Naive B cell (primary cell): ENCODE measurements at regions not wholly inside any gene's neighbourhood (a gene's known extent, or its start where the extent isn't known, plus 50 kb on each side); places are given as distances from the start of the nearest gene placed in this dataset.
A peak's percentile ranks its signal among the peaks of the same experiment; 100 is the strongest.
"Not testable (repeated sequence)": the region's sequence is repeated elsewhere in the genome, so short reads cannot be mapped to it uniquely, and the experiment has no call there.

ENCODE experiments used
- ATAC-seq, 2 donors: fragments of 150-1000 bp; cut with Tn5 transposase; 2 replicates each; pipeline ENCODE4 v1.10.0; 2021; ENCODE audit warnings: low read depth in 2 of 2, mild to moderate bottlenecking in 2 of 2, moderate library complexity in 2 of 2
- DNase-seq: peaks from one replicate; pipeline ENCODE4 v3.0.0; 2022
- H3K27ac Mint-ChIP-seq, 6 donors: one replicate each; pipeline ENCODE4 v1.8.0; 2020 to 2022; ENCODE audit warnings: mild to moderate bottlenecking in 6 of 6, mixed read lengths in 6 of 6, moderate library complexity in 5 of 6, inconsistent platforms in 2 of 6
- H3K27me3 Mint-ChIP-seq, 3 donors: one replicate each; pipeline ENCODE4 v1.8.0; 2021 to 2022; ENCODE audit warnings: mixed read lengths in 3 of 3, mild to moderate bottlenecking in 1 of 3
- H3K36me3 Mint-ChIP-seq, 2 donors: one replicate each; pipeline ENCODE4 v1.8.0; 2020 to 2022; ENCODE audit warnings: mixed read lengths in 2 of 2, inconsistent platforms in 1 of 2, mild to moderate bottlenecking in 1 of 2
- H3K4me1 Mint-ChIP-seq, 3 donors: one replicate each; pipeline ENCODE4 v1.8.0; 2020 to 2022; ENCODE audit warnings: mixed read lengths in 3 of 3, inconsistent platforms in 1 of 3, mild to moderate bottlenecking in 1 of 3, moderate library complexity in 1 of 3
- H3K4me3 Mint-ChIP-seq, 8 donors: one replicate each; pipeline ENCODE4 v1.8.0; 2020 to 2022; ENCODE audit warnings: mild to moderate bottlenecking in 8 of 8, mixed read lengths in 8 of 8, moderate library complexity in 8 of 8, inconsistent platforms in 2 of 8
- H3K9me3 Mint-ChIP-seq, 7 donors: one replicate each; pipeline ENCODE4 v1.8.0; 2020 to 2022; ENCODE audit warnings: mixed read lengths in 7 of 7, mild to moderate bottlenecking in 5 of 7, inconsistent platforms in 2 of 7, moderate library complexity in 1 of 7

DNA sequence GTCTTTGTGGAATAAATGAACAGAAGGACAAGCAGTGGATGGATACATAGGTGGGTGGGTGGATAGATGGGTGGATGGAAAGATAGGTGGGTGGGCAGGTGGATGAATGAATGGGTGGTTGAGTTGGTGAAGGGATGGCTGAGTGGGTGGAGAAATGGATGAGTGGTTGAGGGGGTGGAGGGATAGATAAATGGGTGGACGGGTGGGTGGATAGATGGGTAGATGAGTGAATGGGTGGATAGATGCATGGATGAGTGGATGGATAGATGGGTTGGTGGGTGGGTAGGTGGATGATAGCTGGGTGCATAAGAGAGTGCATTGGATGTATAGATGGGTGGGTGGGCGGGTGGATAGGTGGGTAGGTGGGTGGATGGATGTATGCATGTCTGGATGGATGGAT is 63.5 kb downstream of the UNC93B1 start:
- H3K27ac Mint-ChIP-seq, DNase-seq: not testable (repeated sequence)

DNA sequence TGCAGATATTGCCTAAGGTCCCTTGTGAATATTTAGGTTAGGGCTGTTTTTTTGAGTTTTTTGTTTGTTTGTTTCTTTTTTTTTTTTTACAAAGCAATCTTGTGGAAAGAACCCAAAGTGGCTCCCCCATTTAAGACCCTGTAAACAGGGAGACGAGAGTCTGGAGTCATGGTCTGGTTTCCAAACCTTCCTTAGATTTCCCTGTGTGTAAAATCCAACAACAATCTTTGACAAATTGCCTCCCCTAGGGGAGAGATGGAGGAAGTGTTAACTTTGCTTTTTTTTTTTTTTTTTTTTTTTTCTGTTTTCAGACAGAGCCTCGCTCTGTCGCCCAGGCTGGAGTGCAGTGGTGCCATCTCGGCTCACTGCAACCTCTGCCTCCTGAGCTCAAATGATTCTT is 64.9 kb downstream of the UNC93B1 start:
- H3K4me3 Mint-ChIP-seq, DNase-seq, H3K27ac Mint-ChIP-seq, H3K4me1 Mint-ChIP-seq, ATAC-seq, H3K36me3 Mint-ChIP-seq, H3K9me3 Mint-ChIP-seq: not testable (repeated sequence)
- H3K27me3 Mint-ChIP-seq, result peaks cover 7 to 34% (median 10%) of the 10 kb centered on the region in 3 donors

More for the DNA sequence above, 63.5 kb downstream of the UNC93B1 start:
- H3K9me3 Mint-ChIP-seq, H3K4me1 Mint-ChIP-seq, H3K4me3 Mint-ChIP-seq, ATAC-seq, H3K36me3 Mint-ChIP-seq: not testable (repeated sequence)
- H3K27me3 Mint-ChIP-seq, result peaks cover 4 to 23% (median 9%) of the 10 kb centered on the region in 3 donors

GRCh38 chr11:67938371-67938770 is 65.5 kb downstream of the UNC93B1 start:
- not testable (repeated sequence) for ATAC-seq, H3K27ac Mint-ChIP-seq, H3K9me3 Mint-ChIP-seq, H3K4me1 Mint-ChIP-seq, H3K4me3 Mint-ChIP-seq, DNase-seq, H3K36me3 Mint-ChIP-seq
- H3K27me3 Mint-ChIP-seq, result peaks cover 13 to 40% (median 16%) of the 10 kb centered on the region in 3 donors

DNA sequence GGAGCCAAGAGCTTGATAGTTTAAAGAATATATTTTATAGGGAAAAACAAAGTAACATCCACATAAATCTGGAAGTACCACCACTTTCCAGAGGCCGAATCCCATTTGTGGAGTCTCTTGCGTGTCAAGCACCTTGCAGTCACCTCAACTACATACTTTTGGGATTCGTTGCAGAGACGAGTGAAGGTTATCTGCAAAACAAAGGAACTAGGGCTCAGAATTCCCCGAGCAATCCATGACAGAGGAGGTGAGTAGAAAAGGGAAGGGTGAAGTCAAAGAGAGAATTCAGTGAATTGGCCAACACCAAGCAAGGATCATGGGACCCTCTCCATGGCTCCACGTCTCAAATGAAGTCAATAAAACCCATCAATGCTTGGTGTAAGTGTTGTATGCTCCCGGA is 80.3 kb downstream of the UNC93B1 start:
- H3K4me3 Mint-ChIP-seq, H3K36me3 Mint-ChIP-seq, DNase-seq, ATAC-seq, H3K27ac Mint-ChIP-seq, H3K4me1 Mint-ChIP-seq, H3K9me3 Mint-ChIP-seq: not testable (repeated sequence)
- peaks cover 14 to 50% (median 37%) of the 10 kb centered on the region in 3 donors for H3K27me3 Mint-ChIP-seq

GRCh38 chr11:67920546-67920945 is 83.4 kb downstream of the UNC93B1 start:
- H3K36me3 Mint-ChIP-seq, H3K27ac Mint-ChIP-seq, H3K9me3 Mint-ChIP-seq, H3K4me3 Mint-ChIP-seq, ATAC-seq, H3K4me1 Mint-ChIP-seq, DNase-seq: not testable (repeated sequence)
- peaks cover 21 to 44% (median 26%) of the 10 kb centered on the region in 3 donors for H3K27me3 Mint-ChIP-seq

- ATAC-seq, H3K4me1 Mint-ChIP-seq, H3K36me3 Mint-ChIP-seq, H3K27ac Mint-ChIP-seq, DNase-seq, H3K4me3 Mint-ChIP-seq: not testable (repeated sequence)
- H3K27me3 Mint-ChIP-seq, result peaks cover 26 to 64% (median 33%) of the 10 kb centered on the region in 3 donors
- peaks cover 4 to 27% (median 19%) of the 10 kb centered on the region in 7 donors for H3K9me3 Mint-ChIP-seq
Measured at GRCh38 chr11:67912184-67912583, 91.7 kb downstream of the UNC93B1 start.

GRCh38 chr11:67911211-67911610 is 92.7 kb downstream of the UNC93B1 start:
- ATAC-seq, H3K27ac Mint-ChIP-seq, H3K36me3 Mint-ChIP-seq, H3K4me3 Mint-ChIP-seq, H3K4me1 Mint-ChIP-seq, DNase-seq: not testable (repeated sequence)
- peaks cover 28 to 66% (median 33%) of the 10 kb centered on the region in 3 donors for H3K27me3 Mint-ChIP-seq
- H3K9me3 Mint-ChIP-seq, result peaks cover 4 to 27% (median 19%) of the 10 kb centered on the region in 7 donors

DNA sequence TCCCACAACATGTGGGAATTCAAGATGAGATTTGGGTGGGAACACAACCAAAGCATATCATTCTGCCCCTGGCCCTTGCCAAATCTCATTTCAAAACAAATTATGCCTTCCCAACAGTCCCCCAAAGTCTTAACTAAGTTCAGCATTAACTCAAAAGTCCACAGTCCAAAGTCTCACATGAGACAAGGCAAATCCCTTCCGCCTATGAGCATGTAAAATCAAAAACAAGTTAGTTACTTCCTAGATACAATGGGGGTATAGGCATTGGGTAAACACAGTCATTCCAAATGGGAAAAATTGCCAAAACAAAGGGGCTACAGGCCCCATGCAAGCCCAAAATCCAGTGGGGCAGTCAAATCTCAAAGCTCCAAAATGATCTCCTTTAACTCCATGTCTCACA is 93.1 kb downstream of the UNC93B1 start:
- not testable (repeated sequence) for H3K27ac Mint-ChIP-seq, ATAC-seq, H3K4me3 Mint-ChIP-seq, DNase-seq, H3K4me1 Mint-ChIP-seq, H3K36me3 Mint-ChIP-seq
- H3K27me3 Mint-ChIP-seq, result peaks cover 28 to 62% (median 33%) of the 10 kb centered on the region in 3 donors
- H3K9me3 Mint-ChIP-seq, result peaks cover 4 to 27% (median 19%) of the 10 kb centered on the region in 7 donors

DNA sequence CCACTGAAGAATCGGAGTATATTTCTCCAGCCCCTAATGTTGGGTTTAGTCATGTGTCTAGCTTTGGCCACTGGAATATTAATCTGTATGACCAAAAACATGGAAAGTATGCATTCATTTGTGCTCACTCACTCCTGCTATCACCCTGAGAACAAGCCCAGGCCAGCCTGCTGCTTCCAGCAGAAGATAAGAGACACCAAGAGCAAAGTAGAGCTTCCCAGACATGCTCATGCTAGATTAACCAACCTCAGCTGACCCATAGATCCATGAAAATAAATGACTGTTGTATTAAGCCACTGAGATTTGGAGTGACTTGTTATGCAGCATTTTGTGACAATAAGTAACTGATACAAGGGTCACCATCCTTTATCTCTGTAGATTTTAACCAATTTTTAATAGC is 96.9 kb downstream of the UNC93B1 start:
- H3K36me3 Mint-ChIP-seq, result not testable (repeated sequence)
- peaks cover 0 to 16% (median 13%) of the 10 kb centered on the region in 7 donors for H3K9me3 Mint-ChIP-seq

DNA sequence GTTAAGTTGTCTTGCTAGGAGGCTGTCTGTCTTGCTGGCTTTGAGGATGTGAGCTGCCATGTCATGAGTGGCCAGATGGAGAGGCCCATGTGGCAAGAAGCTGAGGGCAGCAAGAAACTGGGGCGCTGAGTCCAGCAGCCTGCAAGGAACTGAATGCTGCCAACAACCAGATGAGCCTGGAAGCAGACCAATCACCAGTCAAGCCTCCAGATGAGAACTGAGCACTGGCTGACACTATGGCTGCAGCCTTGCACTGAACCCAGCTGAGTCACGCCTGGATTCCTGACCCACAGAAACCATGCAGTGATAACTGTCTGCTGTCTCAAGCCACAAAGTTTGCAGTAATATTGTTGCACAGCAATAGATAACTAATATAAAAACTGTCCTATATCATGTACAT is 104.4 kb downstream of the UNC93B1 start:
- DNase-seq, H3K4me1 Mint-ChIP-seq, H3K4me3 Mint-ChIP-seq, H3K9me3 Mint-ChIP-seq, H3K27ac Mint-ChIP-seq, H3K36me3 Mint-ChIP-seq, ATAC-seq: not testable (repeated sequence)
- peaks cover 0 to 21% (median under 1%) of the 10 kb centered on the region in 3 donors for H3K27me3 Mint-ChIP-seq

More for the DNA sequence above, 96.9 kb downstream of the UNC93B1 start:
- ATAC-seq, DNase-seq, H3K27ac Mint-ChIP-seq, H3K4me1 Mint-ChIP-seq, H3K4me3 Mint-ChIP-seq: not testable (repeated sequence)
- H3K27me3 Mint-ChIP-seq, result peaks cover 15 to 46% (median 23%) of the 10 kb centered on the region in 3 donors

GRCh38 chr11:67893487-67893886 is 110.4 kb downstream of the UNC93B1 start:
- H3K9me3 Mint-ChIP-seq, result peaks cover 6 to 17% (median 12%) of the 10 kb centered on the region in 7 donors
- not testable (repeated sequence) for DNase-seq, ATAC-seq, H3K4me1 Mint-ChIP-seq, H3K36me3 Mint-ChIP-seq, H3K27ac Mint-ChIP-seq
- peak overlapping the region in 1 of 8 donors; percentile 62 for H3K4me3 Mint-ChIP-seq
- peaks cover 0 to 10% (median 8%) of the 10 kb centered on the region in 3 donors for H3K27me3 Mint-ChIP-seq

- Mint-ChIP-seq H3K27me3 (peaks cover 18 to 32% (median 28%) of the 10 kb centered on the region in 3 donors), H3K9me3 (peaks cover 6 to 17% (median 12%) of the 10 kb centered on the region in 7 donors)
- not testable (repeated sequence) for ATAC-seq, H3K36me3 Mint-ChIP-seq, H3K27ac Mint-ChIP-seq, H3K4me1 Mint-ChIP-seq, DNase-seq, H3K4me3 Mint-ChIP-seq
Measured at GRCh38 chr11:67889646-67890045, 114.3 kb downstream of the UNC93B1 start.

GRCh38 chr11:67888056-67888455 is 115.8 kb downstream of the UNC93B1 start:
- H3K4me1 Mint-ChIP-seq, ATAC-seq, H3K9me3 Mint-ChIP-seq, H3K36me3 Mint-ChIP-seq, H3K4me3 Mint-ChIP-seq, DNase-seq: not testable (repeated sequence)
- Mint-ChIP-seq H3K27me3 (peaks cover 29 to 48% (median 44%) of the 10 kb centered on the region in 3 donors), H3K27ac (peak overlapping the region in 1 of 6 donors; percentile 30)

- H3K4me1 Mint-ChIP-seq, DNase-seq, H3K36me3 Mint-ChIP-seq, H3K9me3 Mint-ChIP-seq, ATAC-seq, H3K4me3 Mint-ChIP-seq: not testable (repeated sequence)
- Mint-ChIP-seq H3K27ac (peak overlapping the region in 1 of 6 donors; percentile 83), H3K27me3 (peaks cover 32 to 54% (median 49%) of the 10 kb centered on the region in 3 donors)
Measured at GRCh38 chr11:67886672-67887071, 117.2 kb downstream of the UNC93B1 start.
